GM18861 (cell line): ENCODE measurements at regions not wholly inside any gene's neighbourhood (a gene's known extent, or its start where the extent isn't known, plus 50 kb on each side); places are given as distances from the start of the nearest gene placed in this dataset.

Experiments used
- ATAC-seq: cut with Tn5 transposase; IDR thresholded peaks from one replicate; pipeline ENCODE4 v1.9.1; 2021; ENCODE audit not compliant: unreplicated experiment

DNA sequence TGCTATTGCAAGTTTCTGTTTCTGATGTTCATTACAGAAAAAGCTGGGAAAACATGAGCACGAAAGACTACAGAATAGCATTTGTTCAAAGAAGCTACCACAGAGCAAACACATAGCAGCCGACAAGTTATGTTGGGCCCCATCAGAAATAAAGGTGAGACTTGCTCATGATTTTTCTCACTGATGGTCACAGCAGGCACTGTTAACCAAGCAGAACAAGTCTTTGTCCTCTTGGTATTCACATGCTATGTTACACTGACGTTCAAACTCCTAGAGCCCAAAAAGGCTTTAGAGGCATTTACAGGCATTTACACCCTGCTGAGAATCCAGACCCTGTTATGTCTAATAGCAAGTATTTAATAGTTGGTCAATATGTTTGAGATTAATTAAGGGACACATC is 235.0 kb upstream of the HNMT start:
- no peak for ATAC-seq

GRCh38 chr2:137737559-137737958 is 226.7 kb upstream of the HNMT start:
- ATAC-seq: no peak

GRCh38 chr2:137741784-137742362 is 222.4 kb upstream of the HNMT start:
- ATAC-seq: no peak

GRCh38 chr2:137747509-137747908 is 216.8 kb upstream of the HNMT start:
- no peak for ATAC-seq

- ATAC-seq: no peak
Measured at GRCh38 chr2:137748533-137748932, 215.7 kb upstream of the HNMT start.

- no peak for ATAC-seq
Measured at GRCh38 chr2:137764646-137765045, 199.6 kb upstream of the HNMT start.

DNA sequence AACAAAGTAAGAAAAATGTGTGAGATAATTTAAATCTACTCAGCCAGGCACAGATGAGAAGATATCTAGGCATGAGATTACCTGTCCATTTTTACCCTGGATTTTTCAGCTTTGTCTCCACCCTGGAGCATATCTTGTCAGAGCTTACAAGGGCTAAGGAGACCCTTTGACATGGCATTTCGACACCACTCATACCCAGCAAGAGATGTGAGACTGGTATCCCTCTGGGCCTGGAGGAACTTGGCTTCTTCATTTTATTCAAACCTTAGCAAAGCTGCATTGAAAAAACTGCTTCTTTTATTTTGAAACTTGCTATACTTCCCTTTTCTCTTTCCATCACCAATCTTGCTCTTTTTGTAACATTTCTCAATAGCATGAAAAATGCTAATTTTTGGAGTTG is 194.9 kb upstream of the HNMT start:
- no peak for ATAC-seq

DNA sequence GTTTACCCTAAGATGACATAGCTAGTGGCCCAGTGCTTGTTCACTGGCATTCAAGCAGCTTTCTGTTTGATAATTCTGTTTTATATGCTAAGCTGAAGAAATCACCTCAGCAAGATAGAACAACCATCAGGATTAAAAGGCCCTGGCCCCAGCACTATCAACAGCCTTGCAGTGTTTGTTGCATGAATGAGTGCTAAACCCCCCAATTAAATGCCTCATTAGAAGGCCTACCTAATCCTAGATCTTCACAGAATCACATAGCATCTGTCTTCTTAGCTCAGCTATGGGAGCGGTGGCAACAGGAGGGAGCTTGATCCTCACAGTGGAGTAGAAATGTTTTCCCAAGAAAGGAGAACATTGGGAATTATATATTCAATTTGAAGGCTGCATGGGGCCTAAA is 194.1 kb upstream of the HNMT start:
- ATAC-seq: no peak

- ATAC-seq: no peak
Measured at GRCh38 chr2:137771064-137771463, 193.2 kb upstream of the HNMT start.

DNA sequence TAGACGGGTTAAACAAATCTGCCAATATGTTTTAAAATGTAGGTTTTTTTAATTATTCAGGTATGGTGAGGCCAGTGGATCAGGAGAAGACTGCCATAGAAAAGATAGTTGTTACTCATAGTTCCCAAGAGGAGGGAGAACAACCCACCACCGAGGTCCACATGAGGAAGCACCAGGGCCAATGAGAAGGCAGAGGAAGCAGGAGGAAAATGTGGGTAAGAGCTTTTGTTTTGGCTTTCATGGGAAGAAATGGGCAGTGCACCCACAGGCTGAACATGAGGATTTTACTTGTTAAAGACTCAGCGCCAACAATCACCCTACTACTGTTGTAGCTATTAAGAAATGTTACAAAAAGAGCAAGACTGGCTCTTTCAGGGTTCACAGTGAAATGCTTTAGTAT is 191.8 kb upstream of the HNMT start:
- ATAC-seq: no peak

- no peak for ATAC-seq
Measured at GRCh38 chr2:137775529-137775928, 188.7 kb upstream of the HNMT start.

- ATAC-seq: no peak
Measured at GRCh38 chr2:137776697-137777096, 187.6 kb upstream of the HNMT start.

- no peak for ATAC-seq
Measured at GRCh38 chr2:137797641-137798040, 166.6 kb upstream of the HNMT start.

DNA sequence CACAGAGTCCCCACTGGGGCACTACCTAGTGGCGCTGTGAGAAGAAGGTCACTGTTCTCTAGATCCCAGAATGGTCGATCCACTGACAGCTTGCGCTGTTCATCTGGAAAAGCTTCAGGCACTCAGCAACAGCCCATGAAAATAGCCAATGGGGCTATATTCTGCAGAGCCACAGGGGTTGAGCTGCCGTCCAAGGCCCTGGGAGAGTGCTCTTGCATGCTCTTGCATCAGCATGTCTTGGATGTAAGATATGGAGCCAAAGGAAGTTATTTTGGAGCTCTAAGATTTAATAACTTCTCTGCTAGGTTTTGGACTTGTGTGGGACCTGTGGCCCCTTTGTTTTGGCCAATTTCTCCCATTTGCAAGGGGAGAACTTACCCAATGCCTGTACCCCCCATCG is 164.7 kb upstream of the HNMT start:
- ATAC-seq: no peak

GRCh38 chr2:137800386-137800785 is 163.9 kb upstream of the HNMT start:
- ATAC-seq: no peak

DNA sequence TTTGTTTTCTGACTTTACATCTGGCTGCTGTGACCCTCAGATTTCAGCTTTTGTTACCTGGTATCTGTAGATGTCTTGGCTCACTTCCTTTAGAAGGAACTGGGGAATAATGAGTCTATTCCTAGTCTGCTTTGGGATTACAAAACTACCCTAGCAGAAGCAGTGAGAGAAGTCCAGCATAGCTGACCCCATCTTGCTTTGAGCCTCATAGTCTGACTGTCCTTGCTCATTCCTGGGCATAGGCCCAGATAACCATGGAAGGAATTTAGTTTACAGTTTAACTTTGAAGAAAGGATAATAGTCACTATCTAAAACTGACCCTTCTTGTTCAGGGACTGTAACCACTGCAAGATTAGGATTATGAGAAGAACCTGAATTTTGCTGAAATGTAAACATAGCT is 163.0 kb upstream of the HNMT start:
- no peak for ATAC-seq

DNA sequence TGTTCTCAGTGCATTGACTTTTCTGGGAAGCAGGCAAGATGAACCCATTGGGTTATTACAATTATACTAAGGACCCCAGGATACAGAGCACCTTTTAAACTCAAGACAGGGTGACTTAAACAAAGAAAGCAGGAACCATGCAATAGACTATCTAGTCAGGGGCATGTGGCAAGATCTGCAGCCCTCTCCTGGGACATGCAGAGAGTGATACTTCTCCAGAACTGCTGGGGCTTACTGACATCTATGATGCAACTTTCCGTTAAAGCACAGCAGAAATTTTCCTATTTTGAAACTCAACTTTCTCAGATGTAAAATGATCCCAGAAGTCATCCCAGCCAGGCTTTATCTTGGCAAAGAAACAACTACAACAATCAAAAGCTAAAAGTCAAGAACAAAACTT is 162.2 kb upstream of the HNMT start:
- ATAC-seq: no peak

DNA sequence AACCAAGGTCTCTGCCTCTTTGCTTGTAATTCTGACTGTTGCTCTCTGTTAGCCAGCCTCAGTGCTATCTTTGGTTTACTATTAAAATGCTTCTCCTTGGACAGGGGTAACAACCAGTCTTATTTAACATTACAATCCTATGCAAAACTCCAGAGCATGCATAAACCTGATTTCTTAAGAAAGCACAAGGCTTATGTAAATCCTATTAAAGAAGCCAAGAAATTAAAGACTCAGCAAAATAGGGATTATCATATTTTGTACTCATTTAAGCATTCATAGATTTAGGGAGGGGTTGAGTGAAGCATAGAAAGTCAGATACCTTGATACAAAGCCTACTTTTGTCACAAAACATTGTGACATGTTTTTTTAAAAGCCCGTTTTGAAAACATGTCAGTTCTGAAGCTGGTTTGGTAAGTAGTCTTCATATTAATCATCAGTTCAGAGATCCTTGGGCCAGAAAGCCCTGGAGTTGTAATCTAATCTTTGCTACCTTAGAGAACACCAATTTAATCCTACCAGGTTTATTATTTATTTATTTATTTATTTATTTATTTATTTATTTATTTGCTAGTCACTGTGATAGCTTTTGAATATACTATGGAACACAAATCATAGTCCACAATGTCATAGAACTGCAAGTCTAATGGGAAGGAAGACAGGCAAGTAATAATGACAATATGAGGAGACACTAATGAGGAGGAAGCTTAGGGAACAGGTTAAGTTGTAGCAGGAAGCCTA is 158.0 kb upstream of the HNMT start:
- ATAC-seq: no peak

- no peak for ATAC-seq
Measured at GRCh38 chr2:137809252-137809651, 155.0 kb upstream of the HNMT start.

DNA sequence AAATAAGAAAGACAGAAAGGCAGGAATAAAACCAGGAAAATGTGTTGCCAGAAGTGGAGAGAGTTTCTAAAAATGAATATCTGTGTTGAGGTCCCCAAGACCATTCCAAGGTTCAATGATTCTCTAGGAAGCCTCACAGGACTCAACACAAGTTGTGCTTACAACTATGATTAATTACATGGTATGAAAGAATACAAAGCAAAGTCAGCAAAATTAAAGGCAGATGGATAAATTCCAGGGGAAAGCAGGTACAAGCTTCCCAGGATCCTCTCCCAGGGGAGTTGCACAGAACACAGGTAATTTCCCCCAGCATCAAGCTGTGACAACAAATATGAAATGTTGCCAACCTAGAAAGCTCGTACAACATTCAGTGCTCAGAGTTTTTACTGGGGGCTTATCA is 154.4 kb upstream of the HNMT start:
- no peak for ATAC-seq

GRCh38 chr2:137812517-137812916 is 151.8 kb upstream of the HNMT start:
- no peak for ATAC-seq

DNA sequence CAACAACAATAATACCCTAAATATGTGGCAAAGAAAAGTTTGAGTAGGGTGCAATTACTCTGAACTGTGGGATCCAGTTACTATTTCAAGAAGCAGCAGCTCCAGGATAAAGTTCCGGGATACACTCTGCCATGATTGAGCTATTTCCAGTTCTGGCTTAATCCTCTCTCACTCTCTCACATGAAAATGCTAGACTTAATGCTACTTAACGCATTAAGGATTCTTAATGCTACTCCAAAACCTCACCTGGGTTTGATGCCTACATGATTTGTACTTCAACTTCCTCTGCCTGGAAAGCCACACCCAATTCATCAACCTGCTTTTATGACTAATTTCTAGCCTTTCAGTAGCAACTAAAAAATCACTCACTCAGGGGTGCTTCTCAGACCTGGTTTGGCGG is 151.1 kb upstream of the HNMT start:
- ATAC-seq: no peak

GRCh38 chr2:137817058-137817457 is 147.2 kb upstream of the HNMT start:
- ATAC-seq: no peak
